RWPE2 (cell line): ENCODE measurements at regions not wholly inside any gene's neighbourhood (a gene's known extent, or its start where the extent isn't known, plus 50 kb on each side); places are given as distances from the start of the nearest gene placed in this dataset.

Experiments used
- ATAC-seq: fragments of 200-7000 bp; cut with Tn5 transposase; 3 replicates; pipeline ENCODE4 v1.9.1; 2021; ENCODE audit warnings: low read depth
- DNase-seq: peaks from one replicate; pipeline ENCODE4 v3.0.0-alpha.2; 2020; ENCODE audit warnings: low spot score
- H3K27ac ChIP-seq: fragments of 450-650 bp; 2 replicates; pipeline ENCODE4 v1.5.1; 2017; ENCODE audit warnings: mild to moderate bottlenecking; ENCODE audit not compliant: poor library complexity, severe bottlenecking
- H3K27me3 ChIP-seq: fragments of 250-450 bp; sonication (Bioruptor Pico); 2 replicates; pipeline ENCODE4 v1.5.1; 2021; ENCODE audit warnings: mild to moderate bottlenecking, moderate library complexity; ENCODE audit not compliant: insufficient read depth, poor library complexity, severe bottlenecking
- H3K36me3 ChIP-seq: fragments of 250-450 bp; sonication (Bioruptor Pico); 2 replicates; pipeline ENCODE4 v1.5.1; 2020; ENCODE audit warnings: low read depth, mild to moderate bottlenecking, moderate library complexity
- H3K4me1 ChIP-seq: fragments of 250-450 bp; sonication (Bioruptor Pico); 2 replicates; pipeline ENCODE4 v1.5.1; 2021; ENCODE audit warnings: mild to moderate bottlenecking, moderate library complexity; ENCODE audit not compliant: insufficient read depth, poor library complexity, severe bottlenecking
- H3K4me3 ChIP-seq: fragments of 250-450 bp; sonication (Bioruptor Pico); 2 replicates; pipeline ENCODE4 v1.5.1; 2021; ENCODE audit warnings: mild to moderate bottlenecking, moderate library complexity; ENCODE audit not compliant: severe bottlenecking
- H3K9me3 ChIP-seq: fragments of 250-450 bp; sonication (Bioruptor Pico); 2 replicates; pipeline ENCODE4 v1.5.1; 2021; ENCODE audit warnings: mild to moderate bottlenecking, moderate library complexity; ENCODE audit not compliant: severe bottlenecking
- CTCF ChIP-seq: fragments of 450-650 bp; IDR thresholded peaks from one replicate; pipeline ENCODE4 v1.5.1; 2017; ENCODE audit warnings: mild to moderate bottlenecking, moderate library complexity; ENCODE audit not compliant: poor library complexity, severe bottlenecking

- Histone ChIP-seq H3K36me3 (no peaks in the 10 kb centered on the region), H3K9me3 (no peaks in the 10 kb centered on the region), H3K4me1 (no peaks in the 10 kb centered on the region), H3K27me3 (no peaks in the 10 kb centered on the region), H3K4me3 (no peak overlapping the region), H3K27ac (no peak overlapping the region)
- DNase-seq (no peak), ATAC-seq (no peak)
- no peak for TF ChIP-seq CTCF
Observed at GRCh38 chr18:43702399-43702798, 425.1 kb upstream of the SYT4 start.

GRCh38 chr18:43703050-43703449 is 425.8 kb upstream of the SYT4 start:
- Histone ChIP-seq H3K27me3 (no peaks in the 10 kb centered on the region), H3K36me3 (no peaks in the 10 kb centered on the region), H3K27ac (no peak overlapping the region), H3K9me3 (no peaks in the 10 kb centered on the region), H3K4me1 (no peaks in the 10 kb centered on the region), H3K4me3 (no peak overlapping the region)
- ATAC-seq, result no peak
- TF ChIP-seq CTCF, result no peak
- no peak for DNase-seq

- Histone ChIP-seq H3K27ac (no peak overlapping the region), H3K4me3 (no peak overlapping the region), H3K27me3 (no peaks in the 10 kb centered on the region), H3K36me3 (no peaks in the 10 kb centered on the region), H3K4me1 (no peaks in the 10 kb centered on the region), H3K9me3 (no peaks in the 10 kb centered on the region)
- no peak for TF ChIP-seq CTCF
- ATAC-seq (no peak), DNase-seq (no peak)
Observed at GRCh38 chr18:43705850-43706249, 428.6 kb upstream of the SYT4 start.

GRCh38 chr18:43710135-43710534 is 432.8 kb upstream of the SYT4 start:
- DNase-seq (no peak), ATAC-seq (no peak)
- Histone ChIP-seq H3K27ac (no peak overlapping the region), H3K4me1 (no peaks in the 10 kb centered on the region), H3K9me3 (no peaks in the 10 kb centered on the region), H3K36me3 (no peaks in the 10 kb centered on the region), H3K4me3 (no peak overlapping the region), H3K27me3 (no peaks in the 10 kb centered on the region)
- no peak for TF ChIP-seq CTCF

- DNase-seq (no peak), ATAC-seq (no peak)
- Histone ChIP-seq H3K27me3 (no peaks in the 10 kb centered on the region), H3K4me3 (no peak overlapping the region), H3K9me3 (no peaks in the 10 kb centered on the region), H3K27ac (no peak overlapping the region), H3K4me1 (no peaks in the 10 kb centered on the region), H3K36me3 (no peaks in the 10 kb centered on the region)
- no peak for TF ChIP-seq CTCF
Observed at GRCh38 chr18:43714343-43715010, 437.2 kb upstream of the SYT4 start.
